ENCODE measurements at regions not wholly inside any gene's neighbourhood (a gene's known extent, or its start where the extent isn't known, plus 50 kb on each side); places are given as distances from the start of the nearest gene placed in this dataset.

DNA sequence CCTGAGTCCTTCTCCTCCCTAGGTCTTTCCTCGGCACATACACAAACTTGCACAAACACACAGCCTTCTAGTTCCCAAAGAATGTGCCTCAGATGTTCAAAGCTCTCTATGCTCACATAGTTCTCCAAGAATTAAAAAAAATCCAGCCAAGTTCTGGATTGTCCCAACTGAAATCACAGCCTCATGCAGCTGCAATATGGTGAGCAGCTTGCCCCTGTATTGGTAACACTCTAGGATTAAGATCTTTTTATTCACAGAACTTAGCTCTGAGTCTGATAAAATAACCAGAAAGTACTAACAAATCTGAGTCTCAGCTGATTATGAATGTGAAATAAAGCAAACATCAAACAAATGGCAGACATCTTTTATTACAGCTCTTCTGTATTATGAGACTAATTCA, 604.8 kb upstream of the PFKP start:
- TF ChIP-seq, protein P1, sequence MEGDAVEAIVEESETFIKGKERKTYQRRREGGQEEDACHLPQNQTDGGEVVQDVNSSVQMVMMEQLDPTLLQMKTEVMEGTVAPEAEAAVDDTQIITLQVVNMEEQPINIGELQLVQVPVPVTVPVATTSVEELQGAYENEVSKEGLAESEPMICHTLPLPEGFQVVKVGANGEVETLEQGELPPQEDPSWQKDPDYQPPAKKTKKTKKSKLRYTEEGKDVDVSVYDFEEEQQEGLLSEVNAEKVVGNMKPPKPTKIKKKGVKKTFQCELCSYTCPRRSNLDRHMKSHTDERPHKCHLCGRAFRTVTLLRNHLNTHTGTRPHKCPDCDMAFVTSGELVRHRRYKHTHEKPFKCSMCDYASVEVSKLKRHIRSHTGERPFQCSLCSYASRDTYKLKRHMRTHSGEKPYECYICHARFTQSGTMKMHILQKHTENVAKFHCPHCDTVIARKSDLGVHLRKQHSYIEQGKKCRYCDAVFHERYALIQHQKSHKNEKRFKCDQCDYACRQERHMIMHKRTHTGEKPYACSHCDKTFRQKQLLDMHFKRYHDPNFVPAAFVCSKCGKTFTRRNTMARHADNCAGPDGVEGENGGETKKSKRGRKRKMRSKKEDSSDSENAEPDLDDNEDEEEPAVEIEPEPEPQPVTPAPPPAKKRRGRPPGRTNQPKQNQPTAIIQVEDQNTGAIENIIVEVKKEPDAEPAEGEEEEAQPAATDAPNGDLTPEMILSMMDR (IDR thresholded peaks at IDR 0.05; ENCODE audit: low read depth, low read length): no peak
- H3K4me3 ChIP-seq (ENCODE audit: low read depth, low read length): no peak overlapping the region

- H3K4me3 ChIP-seq (ENCODE audit: low read depth, low read length): no peak overlapping the region
- TF ChIP-seq, protein P1 (IDR thresholded peaks at IDR 0.05; ENCODE audit: low read depth, low read length): no peak
Measured at GRCh38 chr10:2460812-2461211, 606.5 kb upstream of the PFKP start.

- TF ChIP-seq, protein P1 (IDR thresholded peaks at IDR 0.05; ENCODE audit: low read depth, low read length): no peak
Measured at GRCh38 chr10:2459713-2460112, 607.6 kb upstream of the PFKP start.

GRCh38 chr10:2456834-2457233, 610.5 kb upstream of the PFKP start:
- TF ChIP-seq, protein P1 (IDR thresholded peaks at IDR 0.05; ENCODE audit: low read depth, low read length): no peak
- no peak overlapping the region for H3K4me3 ChIP-seq (ENCODE audit: low read depth, low read length)

More at GRCh38 chr10:2459713-2460112, 607.6 kb upstream of the PFKP start:
- no peak overlapping the region for H3K4me3 ChIP-seq (ENCODE audit: low read depth, low read length)

DNA sequence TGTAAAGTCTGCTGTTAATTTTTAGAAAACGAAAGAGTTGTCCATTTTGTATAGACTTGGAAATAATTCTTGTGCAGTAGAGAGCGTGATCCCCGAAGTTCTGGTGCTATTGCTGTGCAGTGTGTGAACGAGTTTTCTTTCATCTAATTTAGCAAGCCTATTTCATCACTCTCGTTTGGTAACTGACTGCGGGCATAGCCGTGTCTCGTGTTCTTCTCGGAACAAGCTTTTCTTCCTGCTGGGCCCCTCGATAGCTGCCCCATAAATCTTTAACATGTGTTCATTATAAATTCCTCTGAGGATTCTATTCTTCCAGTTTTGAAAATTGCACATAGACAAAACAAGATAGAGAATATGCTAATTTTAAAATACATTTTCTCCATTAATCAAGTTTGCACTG, 622.0 kb upstream of the PFKP start:
- H3K4me3 ChIP-seq (ENCODE audit: low read depth, low read length): no peak overlapping the region
- TF ChIP-seq, protein P1 (IDR thresholded peaks at IDR 0.05; ENCODE audit: low read depth, low read length): no peak

DNA sequence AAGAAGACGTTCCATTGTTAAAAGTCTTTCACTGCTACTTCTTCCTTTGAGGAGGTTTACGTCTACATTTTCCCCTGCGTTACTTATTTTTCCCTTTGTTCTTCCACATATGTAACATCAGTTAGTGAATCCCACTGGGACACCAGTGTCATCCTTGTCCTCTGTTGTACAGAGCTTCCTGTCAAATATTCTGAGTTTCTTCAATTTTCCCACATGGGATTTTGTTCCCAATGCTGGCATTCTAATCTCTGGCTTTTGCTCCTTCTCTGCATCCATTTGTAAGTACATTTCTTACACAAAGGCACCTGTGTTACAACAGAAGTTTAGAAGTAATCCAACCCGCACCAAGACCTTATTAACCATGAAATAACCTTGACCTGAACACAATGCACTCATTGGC, 627.4 kb upstream of the PFKP start:
- TF ChIP-seq, protein P1 (IDR thresholded peaks at IDR 0.05; ENCODE audit: low read depth, low read length): no peak
- H3K4me3 ChIP-seq (ENCODE audit: low read depth, low read length): no peak overlapping the region

DNA sequence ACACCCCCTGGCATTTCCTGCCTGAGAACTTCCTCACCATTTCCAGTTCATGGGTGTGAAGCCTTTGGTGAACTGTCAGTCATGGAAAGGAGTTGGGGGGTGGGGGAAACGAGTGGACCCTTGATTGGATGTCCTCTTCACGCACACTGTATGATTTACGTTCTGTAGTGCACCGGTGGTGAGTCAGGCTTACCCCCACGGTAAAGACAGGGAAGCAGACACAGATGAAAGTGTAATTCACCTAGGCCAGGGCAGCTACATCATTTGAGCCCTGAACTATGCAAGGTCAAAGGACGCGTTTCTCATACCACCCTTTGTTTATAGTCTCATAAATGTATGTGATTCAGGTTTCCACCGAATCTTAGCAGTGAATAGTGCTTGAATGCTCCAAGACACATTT, 628.3 kb upstream of the PFKP start:
- TF ChIP-seq, protein P1 (IDR thresholded peaks at IDR 0.05; ENCODE audit: low read depth, low read length): no peak
- H3K4me3 ChIP-seq (ENCODE audit: low read depth, low read length): no peak overlapping the region

Data from WI38 (cell line).